ENCODE measurements at regions not wholly inside any gene's neighbourhood (a gene's known extent, or its start where the extent isn't known, plus 50 kb on each side); places are given as distances from the start of the nearest gene placed in this dataset.

- no peak for DNase-seq
Observed at GRCh38 chr14:42159138-42159537, 552.5 kb downstream of the LRFN5 start.

- no peak for DNase-seq
Observed at GRCh38 chr14:42149609-42150261, 543.1 kb downstream of the LRFN5 start.

- no peak for DNase-seq
Observed at GRCh38 chr14:42145766-42146165, 539.1 kb downstream of the LRFN5 start.

DNA sequence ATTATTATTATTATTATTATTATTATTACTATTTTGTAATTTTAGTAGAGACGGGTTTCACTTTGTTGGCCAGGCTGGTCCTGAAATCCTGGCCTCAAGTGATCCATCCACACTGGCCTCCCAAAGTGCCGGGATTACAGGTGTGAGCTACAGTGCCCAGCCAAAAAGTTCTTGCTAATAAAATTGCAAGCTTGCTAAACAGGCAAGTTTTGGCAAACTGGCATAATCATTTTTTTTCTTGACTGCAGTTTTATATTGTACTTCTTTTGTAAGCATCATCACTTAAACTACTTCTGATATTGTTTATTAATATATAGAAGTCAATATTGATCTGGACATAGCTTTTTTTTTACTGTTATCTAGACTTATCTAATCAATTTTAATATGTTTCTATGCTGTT, 536.4 kb downstream of the LRFN5 start:
- DNase-seq, result no peak

GRCh38 chr14:42141328-42141727, 534.7 kb downstream of the LRFN5 start:
- DNase-seq, result no peak

GRCh38 chr14:42140831-42141279, 534.2 kb downstream of the LRFN5 start:
- no peak for DNase-seq

- DNase-seq, result no peak
Observed at GRCh38 chr14:42140001-42140400, 533.3 kb downstream of the LRFN5 start.

GRCh38 chr14:42138406-42138805, 531.7 kb downstream of the LRFN5 start:
- DNase-seq, result no peak

DNA sequence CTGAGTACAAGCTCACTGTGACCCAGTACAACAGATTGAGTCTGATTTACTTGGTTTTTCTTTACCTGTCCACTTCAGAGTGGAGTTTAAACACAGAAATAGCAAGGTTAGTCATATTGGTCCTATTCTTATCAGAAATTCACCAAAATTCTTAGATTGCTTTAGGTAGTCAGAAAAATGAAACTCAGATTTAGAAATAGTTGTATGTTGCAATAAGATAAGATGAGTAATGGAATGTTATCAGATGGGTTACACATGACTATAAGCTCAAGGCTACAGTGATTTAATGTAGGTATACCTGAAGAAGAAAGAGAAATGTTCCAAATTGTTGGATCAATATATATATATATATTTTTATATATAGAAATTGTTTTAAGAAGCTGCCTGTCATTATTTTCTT, 524.1 kb downstream of the LRFN5 start:
- DNase-seq, result no peak

DNA sequence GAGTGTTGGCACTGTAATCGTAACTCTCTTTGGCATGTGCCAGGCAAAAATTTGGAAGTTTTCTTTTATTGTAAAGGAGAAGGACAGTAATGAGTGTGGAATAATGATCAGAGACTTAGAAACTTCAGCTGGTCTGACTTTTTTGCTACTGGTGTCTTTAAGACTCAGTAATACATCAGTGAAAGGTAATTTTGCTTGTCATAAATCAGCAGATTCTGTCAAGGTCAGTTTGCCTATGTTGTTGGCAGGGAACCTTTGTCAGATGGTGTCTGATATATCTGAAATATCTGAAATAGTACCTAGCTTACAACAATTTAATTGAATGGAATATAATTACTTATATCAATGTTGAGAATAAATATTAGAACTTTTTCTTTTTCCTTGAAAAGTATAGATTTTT, 516.9 kb downstream of the LRFN5 start:
- no peak for DNase-seq

GRCh38 chr14:42113358-42114069, 506.8 kb downstream of the LRFN5 start:
- DNase-seq, result no peak

DNA sequence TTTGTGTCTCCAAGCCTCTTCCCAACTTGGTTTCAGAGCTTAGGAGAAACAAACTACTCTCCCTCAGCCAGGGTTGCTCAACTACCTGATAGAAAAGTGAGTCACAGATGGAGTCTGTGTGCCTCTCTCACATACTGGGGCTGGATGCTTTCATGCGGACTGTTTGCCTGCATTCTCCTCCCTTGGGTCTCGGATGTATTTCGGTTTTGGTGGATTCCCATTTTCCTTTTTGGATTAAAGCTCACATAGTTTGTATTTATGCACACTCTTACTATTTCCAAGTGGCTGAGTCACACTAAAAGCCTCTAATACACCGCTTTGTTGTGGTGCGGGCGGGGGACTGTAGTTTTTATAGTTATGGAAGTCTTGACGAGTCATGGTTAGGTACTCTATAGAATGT, 505.4 kb downstream of the LRFN5 start:
- no peak for DNase-seq

DNA sequence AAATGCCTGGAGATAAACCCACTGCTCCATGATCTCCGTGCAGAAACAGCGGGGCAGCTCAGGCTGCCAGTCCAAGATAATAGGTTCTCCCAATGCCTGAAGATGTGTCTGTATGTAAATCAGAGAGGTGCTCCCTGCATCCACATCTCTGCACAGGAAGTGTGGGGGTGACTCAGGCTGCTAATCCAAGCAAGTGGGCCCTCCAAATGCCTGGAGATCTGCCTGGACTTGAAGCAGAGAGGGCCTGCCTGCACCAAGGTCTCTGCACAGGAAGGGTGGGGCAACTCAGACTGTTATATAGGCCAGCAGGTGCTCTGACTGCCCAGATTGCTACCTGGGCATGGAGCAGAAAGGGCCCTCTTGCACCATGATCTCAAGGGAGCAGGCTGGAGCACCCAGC, 504.7 kb downstream of the LRFN5 start:
- DNase-seq, result no peak

GRCh38 chr14:42110167-42110566, 503.5 kb downstream of the LRFN5 start:
- peak; percentile 61 to 89 for DNase-seq

GRCh38 chr14:42095155-42095554, 488.5 kb downstream of the LRFN5 start:
- DNase-seq, result no peak

DNA sequence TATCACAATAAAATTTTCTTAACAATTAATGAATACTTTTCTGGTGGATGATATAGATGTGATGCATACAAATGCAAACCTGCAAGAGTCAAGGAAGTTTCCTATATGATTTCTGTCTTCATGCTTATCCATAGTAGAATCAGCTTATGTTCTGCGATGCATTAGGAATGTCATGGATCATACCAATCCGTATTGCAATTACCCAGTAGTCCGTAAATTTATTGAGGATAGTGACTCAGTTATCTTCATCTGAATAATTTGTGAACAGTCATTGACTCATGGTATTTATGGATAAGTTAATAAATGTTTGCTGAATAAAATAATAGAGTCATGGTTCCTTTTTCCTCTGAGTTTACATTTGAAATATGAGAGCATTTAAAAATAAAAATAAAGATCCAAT, 483.4 kb downstream of the LRFN5 start:
- no peak for DNase-seq

DNA sequence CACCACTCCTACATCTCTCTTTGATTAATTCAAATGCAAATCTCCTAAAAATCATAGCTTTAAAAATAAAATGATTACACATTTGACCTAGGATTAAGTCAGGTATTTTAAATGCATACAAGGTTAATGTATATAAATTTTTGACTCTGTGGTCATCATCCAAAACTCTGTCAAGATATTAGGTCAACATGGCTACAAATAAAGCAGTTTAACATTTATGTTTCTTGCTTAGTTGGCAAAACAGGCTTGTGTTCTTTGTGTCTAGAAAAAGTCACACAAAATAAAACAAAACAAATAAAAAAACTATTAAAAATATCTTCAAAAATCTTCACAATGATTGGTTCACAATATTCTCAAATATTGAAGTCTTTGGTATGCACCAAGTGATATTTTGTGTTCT, 473.2 kb downstream of the LRFN5 start:
- no peak for DNase-seq

DNA sequence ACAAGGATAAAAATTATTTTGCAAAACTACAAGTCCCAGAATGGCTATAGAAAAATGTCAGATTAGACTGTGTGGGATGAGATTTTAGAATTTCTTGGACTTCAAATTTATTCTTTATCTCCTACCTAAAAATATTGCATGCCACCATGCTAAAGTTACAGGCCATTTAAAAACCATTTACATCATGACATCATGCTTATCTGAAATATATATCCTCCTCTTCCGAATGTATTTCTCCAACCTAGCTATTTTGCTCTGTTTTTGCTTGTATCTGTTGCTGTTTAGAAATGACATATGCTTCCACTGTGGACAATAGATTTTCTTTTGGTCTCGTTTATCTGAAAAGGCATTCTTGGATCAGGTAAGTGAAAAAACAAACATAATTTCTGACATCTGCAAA, 471.7 kb downstream of the LRFN5 start:
- DNase-seq, result no peak

- DNase-seq, result no peak
Observed at GRCh38 chr14:42070031-42070430, 463.4 kb downstream of the LRFN5 start.

- no peak for DNase-seq
Observed at GRCh38 chr14:42057111-42057510, 450.4 kb downstream of the LRFN5 start.

- peak in 1 of 2 experiments; percentile 15 for DNase-seq
Observed at GRCh38 chr14:42047421-42048055, 440.9 kb downstream of the LRFN5 start.

DNA sequence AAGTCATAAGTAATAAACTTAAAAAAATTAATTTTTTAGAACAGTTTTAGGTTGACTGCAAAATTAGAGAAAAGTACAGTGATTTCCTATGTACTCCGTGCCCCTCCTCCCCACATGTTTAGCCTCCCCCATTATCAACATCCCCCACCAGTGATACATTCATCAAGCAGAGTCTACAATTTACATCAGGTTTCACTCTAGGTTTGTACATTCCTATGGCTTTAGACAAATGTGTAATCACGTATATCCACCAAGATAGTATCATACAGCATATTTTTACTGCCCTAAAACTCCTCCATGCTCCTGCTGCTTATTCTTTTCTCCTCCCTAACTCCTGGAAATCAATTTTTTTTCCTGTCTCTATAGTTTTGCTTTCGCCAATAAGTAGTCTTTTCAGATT, 438.7 kb downstream of the LRFN5 start:
- no peak for DNase-seq

DNA sequence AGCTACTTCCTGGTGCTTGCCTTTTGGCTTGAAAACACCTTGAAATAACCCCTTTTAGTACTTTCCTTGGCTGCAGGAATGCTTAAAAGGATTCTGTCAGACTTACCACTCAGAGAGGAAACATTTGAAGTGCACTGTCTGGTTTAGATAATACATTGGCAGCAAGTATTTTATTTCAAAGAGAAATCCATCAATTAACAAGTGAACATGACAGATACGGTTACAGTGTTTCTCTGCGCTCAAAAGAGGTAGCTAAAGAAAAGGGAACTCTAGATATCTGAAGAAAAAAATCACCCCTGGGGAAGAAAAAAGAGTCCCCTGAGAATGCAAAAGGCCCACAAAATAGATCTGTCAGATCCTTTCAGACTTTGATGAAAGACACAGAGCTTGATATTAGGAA, 421.9 kb downstream of the LRFN5 start:
- no peak for DNase-seq

- no peak for DNase-seq
Observed at GRCh38 chr14:42027271-42027670, 420.6 kb downstream of the LRFN5 start.

Data from NCI-H524 (cell line).